GM12878 (cell line): ENCODE measurements at regions not wholly inside any gene's neighbourhood (a gene's known extent, or its start where the extent isn't known, plus 50 kb on each side); places are given as distances from the start of the nearest gene placed in this dataset.

Source experiments
- ATAC-seq: fragments of 200-7000 bp; cut with Tn5 transposase; 3 replicates; pipeline ENCODE4 v1.9.1; 2020; ENCODE audit warnings: mild to moderate bottlenecking, moderate library complexity
- BruUV-seq: library from RNA; stranded (reverse); fragments of 400-500 nt; replicated peaks from 2 replicates; lab custom pipeline; 2021; lab: Mats Ljungman, UMichigan
- CTCF ChIA-PET: fragments of 300-600 bp; sonication (Branson Sonifier 250); formaldehyde crosslinking; extraction: SDS; loops from one replicate; lab custom pipeline; 2021; ENCODE audit warnings: inconsistent platforms; lab: Yijun Ruan, JAX
- POLR2A ChIA-PET: fragments of 350-600 bp; formaldehyde crosslinking; extraction: SDS; loops from one replicate; lab custom pipeline; 2021; ENCODE audit warnings: inconsistent platforms; lab: Charles Lee
- RAD21 ChIA-PET: fragments of 300-600 bp; sonication (Branson Sonifier 250); formaldehyde crosslinking; loops from one replicate; lab custom pipeline; 2023; ENCODE audit warnings: antibody characterized with exemption; ENCODE audit not compliant: unreplicated experiment; lab: Charles Lee
- SMC1A ChIA-PET: fragments of 300-600 bp; sonication (Branson Sonifier 250); formaldehyde crosslinking; loops from one replicate; lab custom pipeline; 2023; ENCODE audit not compliant: unreplicated experiment, uncharacterized antibody; lab: Charles Lee
- DNase-seq: peaks from one replicate; pipeline ENCODE4 v3.0.0-alpha.2; 2011; ENCODE audit warnings: low read depth, low spot score
- FAIRE-seq: peaks from 3 replicates; lab custom pipeline; 2011; peaks lifted over from hg19 to GRCh38; lab: Jason Lieb, UNC
- H2AFZ ChIP-seq: 2 replicates; pipeline ENCODE4 v1.6.0; 2011; ENCODE audit warnings: low read depth, low read length, control low read depth; ENCODE audit not compliant: control insufficient read depth
- H3K27ac ChIP-seq: 2 replicates; pipeline ENCODE4 v1.5.1; 2011; ENCODE audit warnings: control low read depth; ENCODE audit not compliant: control insufficient read depth, insufficient read depth
- H3K27me3 ChIP-seq, 2 experiments: replicated peaks in 1 of 2; 2 replicates each; pipeline versions ENCODE4 v1.6.0 to v1.6.1; 2011; ENCODE audit warnings: low read length in 1 of 2; ENCODE audit not compliant: control insufficient read depth in 2 of 2, insufficient read depth in 2 of 2
- H3K36me3 ChIP-seq, 2 experiments: 2 replicates each; pipeline ENCODE4 v1.5.1; 2011; ENCODE audit warnings: low read length in 1 of 2; ENCODE audit not compliant: control insufficient read depth in 2 of 2, insufficient read depth in 2 of 2
- H3K4me1 ChIP-seq: 2 replicates; pipeline ENCODE4 v1.6.1; 2011; ENCODE audit warnings: mild to moderate bottlenecking, low read length, moderate library complexity, mixed read lengths; ENCODE audit not compliant: control insufficient read depth, insufficient read depth
- H3K4me2 ChIP-seq: 2 replicates; pipeline ENCODE4 v1.6.0; 2011; ENCODE audit warnings: control low read depth; ENCODE audit not compliant: control insufficient read depth, insufficient read depth
- H3K4me3 ChIP-seq: fragments of 200-600 bp; sonication (generic); 2 replicates; pipeline ENCODE4 v1.5.1; 2016
- H3K79me2 ChIP-seq: 2 replicates; pipeline ENCODE4 v1.6.0; 2011; ENCODE audit warnings: low read length; ENCODE audit not compliant: control insufficient read depth, insufficient read depth
- H3K9ac ChIP-seq: 2 replicates; pipeline ENCODE4 v1.8.0; 2011; ENCODE audit warnings: low read length, control low read depth, mixed read lengths; ENCODE audit not compliant: control insufficient read depth, insufficient read depth
- H3K9me3 ChIP-seq: replicated peaks from 3 replicates; pipeline ENCODE4 v1.5.1; 2011; ENCODE audit warnings: mild to moderate bottlenecking, low read length; ENCODE audit not compliant: control insufficient read depth, insufficient read depth
- H4K20me1 ChIP-seq: 2 replicates; pipeline ENCODE4 v1.6.0; 2011; ENCODE audit not compliant: control insufficient read depth, insufficient read depth
- ASH2L ChIP-seq: fragments of 300-600, 200-600 bp; sonication (generic); IDR thresholded peaks from 2 replicates; pipeline ENCODE4 v1.6.1; 2017; ENCODE audit warnings: low read depth, mild to moderate bottlenecking, borderline replicate concordance
- CREM ChIP-seq: IDR thresholded peaks from 2 replicates; pipeline ENCODE4 v1.6.1; 2014; ENCODE audit warnings: antibody characterized with exemption, low read depth
- FOS ChIP-seq: IDR thresholded peaks from 3 replicates; pipeline ENCODE4 v1.6.1; 2011; ENCODE audit warnings: borderline replicate concordance; ENCODE audit not compliant: insufficient read length; ENCODE audit errors: extremely low read depth
- FOXK2 ChIP-seq: fragments of 450-650 bp; IDR thresholded peaks from 2 replicates; pipeline ENCODE4 v1.6.1; 2017; ENCODE audit warnings: mild to moderate bottlenecking, moderate library complexity
- JUND ChIP-seq: IDR thresholded peaks from 2 replicates; pipeline ENCODE4 v1.6.1; 2012; ENCODE audit warnings: low read depth, mild to moderate bottlenecking, low read length, improper control_type of control experiment, moderate library complexity
- MEF2B ChIP-seq: fragments of 450-650 bp; IDR thresholded peaks from 2 replicates; pipeline ENCODE4 v1.6.1; 2018; ENCODE audit warnings: mild to moderate bottlenecking, moderate library complexity; ENCODE audit not compliant: partially characterized antibody, poor library complexity, severe bottlenecking
- NFYB ChIP-seq: IDR thresholded peaks from 2 replicates; pipeline ENCODE4 v1.6.1; 2011; ENCODE audit warnings: low read depth, mild to moderate bottlenecking, low read length, improper control_type of control experiment, moderate library complexity; ENCODE audit not compliant: insufficient read depth
- POLR2A ChIP-seq: IDR thresholded peaks from 2 replicates; pipeline ENCODE4 v1.6.1; 2011; ENCODE audit warnings: low read depth, mild to moderate bottlenecking, low read length
- POLR2AphosphoS2 ChIP-seq: IDR thresholded peaks from 2 replicates; pipeline ENCODE4 v1.6.1; 2011; ENCODE audit warnings: low read depth, mild to moderate bottlenecking, low read length, improper control_type of control experiment, moderate library complexity
- RAD21 ChIP-seq: IDR thresholded peaks from 2 replicates; pipeline ENCODE4 v1.6.1; 2011; ENCODE audit warnings: mild to moderate bottlenecking, low read depth, low read length, moderate library complexity; ENCODE audit not compliant: insufficient read depth
- SMAD5 ChIP-seq: IDR thresholded peaks from 2 replicates; pipeline ENCODE4 v1.6.1; 2016; ENCODE audit warnings: antibody characterized with exemption, low read depth
- WGBS: methylation state at CpG from one replicate; pipeline ENCODE4 v1.1.6; 2016; ENCODE audit warnings: low lambda C conversion rate; ENCODE audit not compliant: insufficient replicate concordance, insufficient coverage; ENCODE audit errors: missing lambda C conversion rate; 5-methylcytosine and 5-hydroxymethylcytosine counted together
- in situ Hi-C: fragments of 300-500 bp; cut with MboI; formaldehyde crosslinking; loops from 9 replicates; pipeline ENCODE4 v1.14.3; 2018; ENCODE audit warnings: mixed read lengths
- intact Hi-C: fragments of 100-400 bp; cut with micrococcal nuclease; formaldehyde crosslinking; loops from one replicate; pipeline ENCODE4 v1.14.2; 2022; ENCODE audit not compliant: unreplicated experiment
- TF ChIP-seq, protein P1 (sequence below): fragments of 450-650 bp; IDR thresholded peaks from 2 replicates; pipeline ENCODE4 v1.6.1; 2018; ENCODE audit warnings: mild to moderate bottlenecking, low read depth, moderate library complexity; ENCODE audit not compliant: partially characterized antibody
- TF ChIP-seq, protein P2 (sequence below): fragments of 450-650 bp; IDR thresholded peaks from 2 replicates; pipeline ENCODE4 v1.6.1; 2016; ENCODE audit warnings: mild to moderate bottlenecking, moderate library complexity, borderline replicate concordance
- TF ChIP-seq, protein P3 (sequence below): fragments of 450-650 bp; IDR thresholded peaks from 2 replicates; pipeline ENCODE4 v1.6.1; 2016; ENCODE audit warnings: mild to moderate bottlenecking

DNA sequence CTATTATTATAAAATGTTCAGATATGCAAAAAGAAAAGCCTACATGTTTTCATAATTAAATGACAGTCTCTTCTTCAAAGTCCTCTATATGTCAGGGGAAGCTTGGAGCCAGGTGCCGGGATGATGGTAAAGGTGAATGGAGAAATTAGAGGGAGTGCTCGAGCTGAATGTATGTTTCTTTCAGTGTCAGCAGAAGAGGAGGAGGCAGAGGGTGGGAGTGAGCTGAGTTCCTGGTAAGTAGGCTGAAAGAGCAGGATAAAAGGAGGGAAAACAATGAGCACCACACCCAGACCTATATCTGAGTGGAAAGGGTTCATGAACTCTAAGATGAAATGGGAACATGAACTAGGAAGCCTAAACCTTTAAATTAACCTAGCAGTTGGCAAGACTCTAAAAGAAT, 307.6 kb upstream of the NBEA start:
- in situ Hi-C loops (no loop called here), intact Hi-C loops (no loop called here)
- H3K4me3 ChIP-seq, result no peak overlapping the region
- ChIA-PET CTCF (no interaction called here), POLR2A (no interaction called here), RAD21 (no interaction called here)
- FAIRE-seq (no peak), ATAC-seq (no peak), DNase-seq (no peak)
- no peak overlapping the region for H3K9ac ChIP-seq
- no peaks in the 10 kb centered on the region for H3K27me3 ChIP-seq
- WGBS, result 19% methylated on average over 2 of the region's 2 CpGs
- H2AFZ ChIP-seq, result no peak overlapping the region
- H3K27ac ChIP-seq, result no peak overlapping the region
- H3K36me3 ChIP-seq, result no peaks in the 10 kb centered on the region
- no peaks in the 10 kb centered on the region for H4K20me1 ChIP-seq
- no peaks in the 10 kb centered on the region for H3K79me2 ChIP-seq
- H3K4me2 ChIP-seq, result no peak overlapping the region
- H3K9me3 ChIP-seq, result no peaks in the 10 kb centered on the region
- TF ChIP-seq NFYB, result no peak
- no peak for TF ChIP-seq JUND
- TF ChIP-seq, protein P1, sequence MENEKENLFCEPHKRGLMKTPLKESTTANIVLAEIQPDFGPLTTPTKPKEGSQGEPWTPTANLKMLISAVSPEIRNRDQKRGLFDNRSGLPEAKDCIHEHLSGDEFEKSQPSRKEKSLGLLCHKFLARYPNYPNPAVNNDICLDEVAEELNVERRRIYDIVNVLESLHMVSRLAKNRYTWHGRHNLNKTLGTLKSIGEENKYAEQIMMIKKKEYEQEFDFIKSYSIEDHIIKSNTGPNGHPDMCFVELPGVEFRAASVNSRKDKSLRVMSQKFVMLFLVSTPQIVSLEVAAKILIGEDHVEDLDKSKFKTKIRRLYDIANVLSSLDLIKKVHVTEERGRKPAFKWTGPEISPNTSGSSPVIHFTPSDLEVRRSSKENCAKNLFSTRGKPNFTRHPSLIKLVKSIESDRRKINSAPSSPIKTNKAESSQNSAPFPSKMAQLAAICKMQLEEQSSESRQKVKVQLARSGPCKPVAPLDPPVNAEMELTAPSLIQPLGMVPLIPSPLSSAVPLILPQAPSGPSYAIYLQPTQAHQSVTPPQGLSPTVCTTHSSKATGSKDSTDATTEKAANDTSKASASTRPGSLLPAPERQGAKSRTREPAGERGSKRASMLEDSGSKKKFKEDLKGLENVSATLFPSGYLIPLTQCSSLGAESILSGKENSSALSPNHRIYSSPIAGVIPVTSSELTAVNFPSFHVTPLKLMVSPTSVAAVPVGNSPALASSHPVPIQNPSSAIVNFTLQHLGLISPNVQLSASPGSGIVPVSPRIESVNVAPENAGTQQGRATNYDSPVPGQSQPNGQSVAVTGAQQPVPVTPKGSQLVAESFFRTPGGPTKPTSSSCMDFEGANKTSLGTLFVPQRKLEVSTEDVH, result no peak
- no peak for TF ChIP-seq SMAD5
- no peak for TF ChIP-seq ASH2L
- no peak for TF ChIP-seq FOS
- TF ChIP-seq CREM, result no peak
- no peak for TF ChIP-seq FOXK2
- no peak for TF ChIP-seq POLR2AphosphoS2
- TF ChIP-seq, protein P2, sequence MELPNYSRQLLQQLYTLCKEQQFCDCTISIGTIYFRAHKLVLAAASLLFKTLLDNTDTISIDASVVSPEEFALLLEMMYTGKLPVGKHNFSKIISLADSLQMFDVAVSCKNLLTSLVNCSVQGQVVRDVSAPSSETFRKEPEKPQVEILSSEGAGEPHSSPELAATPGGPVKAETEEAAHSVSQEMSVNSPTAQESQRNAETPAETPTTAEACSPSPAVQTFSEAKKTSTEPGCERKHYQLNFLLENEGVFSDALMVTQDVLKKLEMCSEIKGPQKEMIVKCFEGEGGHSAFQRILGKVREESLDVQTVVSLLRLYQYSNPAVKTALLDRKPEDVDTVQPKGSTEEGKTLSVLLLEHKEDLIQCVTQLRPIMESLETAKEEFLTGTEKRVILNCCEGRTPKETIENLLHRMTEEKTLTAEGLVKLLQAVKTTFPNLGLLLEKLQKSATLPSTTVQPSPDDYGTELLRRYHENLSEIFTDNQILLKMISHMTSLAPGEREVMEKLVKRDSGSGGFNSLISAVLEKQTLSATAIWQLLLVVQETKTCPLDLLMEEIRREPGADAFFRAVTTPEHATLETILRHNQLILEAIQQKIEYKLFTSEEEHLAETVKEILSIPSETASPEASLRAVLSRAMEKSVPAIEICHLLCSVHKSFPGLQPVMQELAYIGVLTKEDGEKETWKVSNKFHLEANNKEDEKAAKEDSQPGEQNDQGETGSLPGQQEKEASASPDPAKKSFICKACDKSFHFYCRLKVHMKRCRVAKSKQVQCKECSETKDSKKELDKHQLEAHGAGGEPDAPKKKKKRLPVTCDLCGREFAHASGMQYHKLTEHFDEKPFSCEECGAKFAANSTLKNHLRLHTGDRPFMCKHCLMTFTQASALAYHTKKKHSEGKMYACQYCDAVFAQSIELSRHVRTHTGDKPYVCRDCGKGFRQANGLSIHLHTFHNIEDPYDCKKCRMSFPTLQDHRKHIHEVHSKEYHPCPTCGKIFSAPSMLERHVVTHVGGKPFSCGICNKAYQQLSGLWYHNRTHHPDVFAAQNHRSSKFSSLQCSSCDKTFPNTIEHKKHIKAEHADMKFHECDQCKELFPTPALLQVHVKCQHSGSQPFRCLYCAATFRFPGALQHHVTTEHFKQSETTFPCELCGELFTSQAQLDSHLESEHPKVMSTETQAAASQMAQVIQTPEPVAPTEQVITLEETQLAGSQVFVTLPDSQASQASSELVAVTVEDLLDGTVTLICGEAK, result no peak
- no peak for TF ChIP-seq POLR2A
- no peak for TF ChIP-seq RAD21
- TF ChIP-seq, protein P3, sequence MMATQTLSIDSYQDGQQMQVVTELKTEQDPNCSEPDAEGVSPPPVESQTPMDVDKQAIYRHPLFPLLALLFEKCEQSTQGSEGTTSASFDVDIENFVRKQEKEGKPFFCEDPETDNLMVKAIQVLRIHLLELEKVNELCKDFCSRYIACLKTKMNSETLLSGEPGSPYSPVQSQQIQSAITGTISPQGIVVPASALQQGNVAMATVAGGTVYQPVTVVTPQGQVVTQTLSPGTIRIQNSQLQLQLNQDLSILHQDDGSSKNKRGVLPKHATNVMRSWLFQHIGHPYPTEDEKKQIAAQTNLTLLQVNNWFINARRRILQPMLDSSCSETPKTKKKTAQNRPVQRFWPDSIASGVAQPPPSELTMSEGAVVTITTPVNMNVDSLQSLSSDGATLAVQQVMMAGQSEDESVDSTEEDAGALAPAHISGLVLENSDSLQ, result no peak
- TF ChIP-seq MEF2B, result no peak
- TF ChIP-seq, all 136 proteins: peak for 0
- no TSS peak for BruUV-seq
- SMC1A ChIA-PET, result no interaction called here
- H3K4me1 ChIP-seq, result no peaks in the 10 kb centered on the region
